ENCODE measurements at regions not wholly inside any gene's neighbourhood (a gene's known extent, or its start where the extent isn't known, plus 50 kb on each side); places are given as distances from the start of the nearest gene placed in this dataset.
A peak's percentile ranks its signal among the peaks of the same experiment; 100 is the strongest.

DNA sequence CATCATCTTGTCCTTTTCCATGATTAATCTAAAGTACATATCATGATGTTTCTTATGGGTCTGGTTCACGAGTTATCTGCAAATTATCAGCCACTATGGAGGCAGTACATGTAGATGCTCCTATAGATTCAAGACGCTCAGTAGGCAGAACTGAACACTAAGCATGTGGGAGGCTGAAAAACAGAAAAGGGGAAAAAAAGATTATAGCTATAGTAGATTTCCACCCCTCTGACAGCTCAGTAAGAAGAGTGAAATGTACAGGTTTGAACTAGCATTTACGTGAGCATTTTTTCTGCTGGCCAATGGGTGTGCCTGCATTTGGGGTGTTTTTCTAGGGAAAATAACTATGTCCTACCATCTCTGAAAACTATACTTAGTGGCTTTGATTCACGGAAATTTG lies 308.9 kb downstream of the ZEB2 start:
- DNase-seq: no peak

DNA sequence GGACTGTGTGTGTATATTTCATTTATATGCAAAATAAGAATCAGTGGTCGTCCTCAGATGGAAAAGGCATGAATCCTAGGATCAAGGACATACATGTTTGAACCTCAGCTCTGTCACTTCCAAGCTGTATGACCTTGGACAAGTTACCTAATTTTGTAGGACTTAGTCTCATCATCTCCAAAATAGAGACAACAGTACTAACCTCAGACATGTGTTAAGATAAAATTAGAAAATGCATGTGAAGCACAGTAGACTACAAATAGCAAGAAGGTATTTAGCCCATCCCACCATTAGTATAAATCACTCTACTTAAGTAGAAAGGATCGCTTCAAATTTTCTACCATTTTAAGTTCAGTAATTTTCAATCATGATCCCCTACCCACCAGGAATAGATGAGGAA lies 309.8 kb downstream of the ZEB2 start:
- DNase-seq: no peak

DNA sequence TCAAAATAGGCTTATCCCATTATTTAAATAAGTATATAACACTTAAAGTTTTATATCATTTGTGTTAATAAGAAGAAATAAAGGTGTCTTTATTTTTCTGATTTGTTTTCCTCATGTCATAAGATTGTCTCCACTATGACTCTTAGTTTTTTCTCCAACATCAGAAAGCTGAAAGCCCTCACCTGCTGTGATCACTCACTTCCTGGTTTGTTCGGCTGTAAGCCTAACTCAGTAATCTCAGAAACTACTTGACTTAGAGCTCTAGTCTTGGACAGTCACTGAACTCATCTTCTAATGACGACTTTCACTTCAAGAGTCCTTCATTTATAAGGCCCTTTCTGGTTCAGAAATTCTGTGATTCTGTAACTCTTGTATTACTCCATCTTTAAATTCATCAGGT lies 311.0 kb downstream of the ZEB2 start:
- DNase-seq: no peak

DNA sequence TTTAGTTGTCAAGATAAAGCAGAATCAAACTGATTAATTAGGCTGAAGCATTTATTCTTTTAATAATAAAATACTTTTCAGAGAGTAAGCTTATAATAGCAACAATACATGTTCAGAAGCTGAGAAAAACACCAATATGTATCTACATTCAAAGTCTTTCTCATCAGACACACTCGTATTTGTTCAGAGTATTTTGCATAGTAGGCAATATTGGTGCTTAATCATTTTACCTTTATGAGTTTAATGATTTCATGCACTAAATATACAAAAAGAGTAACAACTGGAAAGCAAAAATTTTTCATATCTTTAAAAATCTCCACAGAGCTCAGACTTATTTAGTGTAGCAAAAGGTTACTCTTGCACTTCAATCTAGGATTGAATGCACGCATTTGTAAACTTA lies 313.9 kb downstream of the ZEB2 start:
- no peak for DNase-seq

DNA sequence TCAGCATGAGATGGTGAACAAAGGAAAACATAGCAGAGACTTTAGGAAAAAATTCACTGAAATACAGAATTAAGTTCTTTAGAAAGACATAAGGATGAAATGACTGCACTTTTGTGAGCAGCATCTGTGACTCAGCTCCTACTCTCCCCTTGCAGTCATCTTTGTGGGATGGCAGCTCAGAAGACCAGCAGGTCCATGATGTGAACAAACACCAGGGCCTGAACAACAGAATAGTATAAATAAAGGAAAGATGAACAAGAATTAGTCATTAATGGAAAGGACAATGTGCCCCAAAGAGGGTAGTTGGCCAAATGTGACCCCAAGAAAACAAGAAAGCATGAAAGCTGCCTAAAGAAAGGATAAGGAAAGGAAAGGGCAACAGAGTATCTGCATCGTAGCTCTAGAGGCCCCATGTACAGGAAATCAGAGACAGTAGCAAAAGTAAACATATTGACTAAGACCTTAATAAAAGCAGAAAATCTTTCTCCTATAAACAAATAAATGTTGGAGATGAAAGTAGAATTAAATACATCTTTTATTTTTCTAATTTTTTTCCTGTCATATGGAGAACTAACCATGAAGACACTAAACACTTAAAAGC lies 318.0 kb downstream of the ZEB2 start:
- no peak for DNase-seq

DNA sequence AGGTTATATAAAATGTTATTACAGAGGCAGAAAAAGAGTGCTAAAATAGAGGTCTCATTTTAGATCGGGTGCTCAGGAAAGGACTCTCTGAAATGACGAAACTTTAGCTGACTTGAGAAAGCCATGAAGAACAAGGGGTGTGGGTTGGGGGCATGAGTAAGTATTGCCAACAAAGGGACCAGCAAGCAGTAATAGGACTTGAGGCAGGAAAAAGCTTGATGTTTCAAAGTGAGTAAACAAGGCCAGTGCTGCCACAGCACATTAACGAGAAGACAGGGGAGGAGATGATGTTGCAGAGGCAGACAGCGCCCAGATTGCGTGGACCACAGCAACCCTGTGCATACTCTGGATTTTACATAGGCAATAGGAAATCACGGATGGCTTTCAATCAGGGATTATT lies 318.8 kb downstream of the ZEB2 start:
- DNase-seq: no peak

DNA sequence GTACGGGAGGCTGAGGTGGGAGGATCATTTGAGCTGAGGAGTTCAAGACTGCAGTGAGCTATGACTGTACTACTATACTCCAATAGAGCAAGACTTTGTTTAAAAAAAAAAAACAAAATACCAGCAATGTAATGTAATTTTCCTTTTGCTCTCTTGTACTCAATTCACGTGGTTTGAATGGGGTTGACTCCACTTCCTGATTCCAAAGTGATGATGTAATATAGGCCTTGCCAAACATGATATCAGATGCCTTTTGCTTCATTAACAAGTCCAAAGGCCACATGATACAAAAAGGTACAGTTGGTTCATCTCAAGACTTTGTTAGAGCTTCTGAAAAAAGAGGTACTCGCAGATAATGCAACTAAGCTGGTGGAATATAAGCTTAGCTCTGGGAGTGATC lies 321.8 kb downstream of the ZEB2 start:
- no peak for DNase-seq

DNA sequence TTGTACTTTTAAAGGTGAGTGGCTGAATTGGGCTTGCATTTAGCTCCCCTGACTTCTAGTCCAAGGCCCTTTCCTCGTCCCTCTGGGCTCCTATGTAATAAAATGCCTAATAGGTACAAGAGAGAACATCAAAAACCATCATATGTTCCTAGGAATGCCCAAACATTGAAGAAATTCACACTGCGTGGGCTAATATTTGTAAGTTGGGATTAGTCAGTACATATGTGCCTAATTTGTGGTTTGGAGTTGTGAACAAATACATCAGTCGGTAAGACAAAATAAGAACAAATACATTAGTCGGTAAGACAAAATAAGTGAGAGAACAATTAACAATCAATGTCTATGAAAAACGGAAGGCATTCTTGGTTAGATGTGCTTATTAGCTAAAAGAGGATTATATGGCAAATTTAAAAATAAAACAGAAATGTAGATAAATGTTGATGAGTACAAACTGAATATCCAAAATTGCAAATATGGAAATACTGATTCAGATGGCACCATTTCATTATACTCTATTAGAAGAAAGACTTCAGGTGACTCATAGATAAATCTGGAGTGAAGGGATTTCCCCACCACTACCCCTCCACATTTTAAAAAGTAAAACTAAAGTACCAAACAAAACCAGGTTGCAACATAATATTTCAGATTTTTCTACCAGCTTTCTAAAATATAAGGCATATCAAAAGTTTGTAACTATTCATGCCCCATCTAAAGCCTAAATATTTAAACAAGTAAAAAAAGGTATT lies 325.4 kb downstream of the ZEB2 start:
- no peak for DNase-seq

DNA sequence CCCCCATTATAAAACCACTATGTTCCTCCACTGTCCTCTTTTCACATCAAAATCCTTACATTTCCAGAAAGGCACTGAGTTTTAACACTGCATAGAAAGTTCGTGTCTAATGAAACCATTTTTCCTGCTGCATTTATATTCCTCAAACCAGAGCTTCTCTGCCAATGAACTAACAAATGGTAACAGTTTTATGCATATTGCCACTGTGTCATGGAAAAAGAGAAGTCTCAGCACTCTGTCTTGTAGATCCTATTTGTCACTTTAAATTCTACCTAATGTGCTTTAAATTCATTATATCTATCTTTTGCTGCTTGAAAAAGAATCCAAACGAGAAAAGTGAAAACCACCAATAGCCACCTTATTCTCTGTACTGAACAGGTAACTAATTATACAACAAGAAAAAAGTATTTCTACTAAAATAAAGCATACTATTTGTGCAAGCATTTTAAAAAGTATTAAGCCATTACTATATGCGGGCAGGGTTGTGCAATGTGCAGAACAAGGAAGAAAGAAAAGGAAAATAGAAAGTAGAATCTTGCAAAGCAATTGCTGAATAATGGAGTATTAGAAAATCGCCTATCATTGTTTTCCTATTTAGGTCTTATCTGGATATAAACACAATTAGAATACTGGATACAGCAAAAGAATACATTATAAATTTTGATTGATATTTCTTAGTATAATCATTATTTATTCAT lies 328.9 kb downstream of the ZEB2 start:
- DNase-seq: no peak

DNA sequence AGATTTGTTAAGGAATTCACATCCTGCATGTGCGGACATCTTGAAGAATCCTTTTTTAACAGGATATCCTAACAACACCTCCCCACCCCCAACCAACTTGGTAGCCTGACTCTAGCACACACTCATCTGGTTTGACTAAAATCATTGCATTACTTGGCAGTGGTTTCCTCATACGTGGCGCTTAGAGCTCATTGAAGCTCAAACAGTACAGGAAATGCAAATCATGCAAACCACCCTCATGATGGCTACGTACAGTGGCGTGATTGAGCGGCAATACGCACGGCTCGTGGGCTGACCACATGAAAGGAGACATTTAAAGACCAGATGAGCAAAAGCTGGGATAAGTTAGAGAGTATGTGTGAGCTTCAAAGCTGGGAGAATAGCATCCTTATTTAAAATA lies 336.2 kb downstream of the ZEB2 start:
- DNase-seq: peak; percentile 80

DNA sequence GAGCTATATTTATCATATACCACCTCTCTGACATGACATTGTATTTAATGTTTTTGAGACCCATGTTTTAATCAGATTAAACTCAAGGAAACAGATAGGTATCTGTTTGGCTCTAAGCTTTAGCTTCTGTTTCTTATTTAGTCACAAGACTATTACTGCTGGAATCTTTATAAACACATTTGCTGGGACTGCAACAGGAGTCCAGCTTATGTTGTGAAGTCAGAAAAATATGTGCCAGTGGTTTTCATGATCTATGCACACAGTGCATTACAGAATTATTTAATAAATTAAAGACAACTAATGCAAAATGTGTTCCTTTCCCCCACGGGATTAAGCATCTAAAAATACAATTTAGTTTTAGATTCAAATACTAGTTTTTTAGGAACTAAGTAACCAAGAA lies 338.9 kb downstream of the ZEB2 start:
- DNase-seq: no peak

DNA sequence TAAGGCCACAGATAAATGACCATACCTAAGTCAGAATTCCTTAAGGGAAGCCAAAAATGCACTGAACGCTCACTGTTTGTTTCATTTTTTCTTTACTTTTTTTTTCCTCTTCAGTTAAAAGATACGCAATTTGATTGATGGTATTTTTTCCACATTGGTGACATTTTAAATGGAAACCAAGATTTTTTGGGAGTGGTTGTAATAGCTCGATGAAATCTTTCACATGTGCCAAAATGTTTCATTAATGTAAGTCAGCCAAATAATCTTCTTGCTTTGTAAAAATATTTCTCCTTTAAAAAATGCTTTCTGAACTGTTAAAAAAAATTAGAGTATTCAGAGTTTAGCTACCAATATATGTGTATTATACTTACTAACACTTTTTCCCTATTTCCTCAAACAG lies 339.8 kb downstream of the ZEB2 start:
- DNase-seq: no peak

DNA sequence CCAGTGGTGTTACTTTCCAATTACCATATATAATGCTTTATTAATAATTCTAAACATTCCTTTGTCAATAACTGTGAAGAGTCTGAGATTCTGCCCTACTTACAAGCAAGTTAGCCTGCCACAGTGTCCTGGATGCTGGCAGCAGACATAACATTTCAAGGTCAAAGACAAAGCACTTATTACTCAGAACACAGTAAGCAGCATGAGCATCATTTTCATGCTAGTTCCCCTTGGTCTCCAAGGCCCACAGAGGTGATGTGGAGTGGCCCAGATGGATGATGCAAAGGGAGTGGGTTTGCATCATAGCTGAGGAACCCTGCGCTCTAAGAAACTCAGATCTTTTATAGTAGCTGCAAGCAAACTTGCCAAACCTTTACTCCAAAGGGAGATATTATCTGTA lies 349.7 kb downstream of the ZEB2 start:
- DNase-seq: no peak

DNA sequence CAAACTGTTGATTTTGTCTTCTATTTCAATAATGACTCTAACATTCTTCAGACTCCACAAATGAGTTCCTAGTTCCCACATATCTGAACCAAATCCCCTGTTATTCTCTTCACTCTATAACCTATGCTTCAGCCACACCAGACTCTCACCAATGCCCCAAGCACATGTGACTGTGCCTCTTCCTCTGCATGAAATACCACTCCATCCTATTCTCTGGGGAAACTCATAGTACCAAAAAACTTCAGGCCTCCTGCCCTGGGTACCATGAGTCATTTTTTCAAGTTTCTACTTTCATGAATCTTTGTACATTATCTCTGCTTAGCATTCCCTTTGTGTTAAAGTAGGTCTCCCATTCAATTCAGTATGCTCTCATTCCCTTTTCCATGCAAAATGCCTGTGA lies 353.2 kb downstream of the ZEB2 start:
- no peak for DNase-seq

DNA sequence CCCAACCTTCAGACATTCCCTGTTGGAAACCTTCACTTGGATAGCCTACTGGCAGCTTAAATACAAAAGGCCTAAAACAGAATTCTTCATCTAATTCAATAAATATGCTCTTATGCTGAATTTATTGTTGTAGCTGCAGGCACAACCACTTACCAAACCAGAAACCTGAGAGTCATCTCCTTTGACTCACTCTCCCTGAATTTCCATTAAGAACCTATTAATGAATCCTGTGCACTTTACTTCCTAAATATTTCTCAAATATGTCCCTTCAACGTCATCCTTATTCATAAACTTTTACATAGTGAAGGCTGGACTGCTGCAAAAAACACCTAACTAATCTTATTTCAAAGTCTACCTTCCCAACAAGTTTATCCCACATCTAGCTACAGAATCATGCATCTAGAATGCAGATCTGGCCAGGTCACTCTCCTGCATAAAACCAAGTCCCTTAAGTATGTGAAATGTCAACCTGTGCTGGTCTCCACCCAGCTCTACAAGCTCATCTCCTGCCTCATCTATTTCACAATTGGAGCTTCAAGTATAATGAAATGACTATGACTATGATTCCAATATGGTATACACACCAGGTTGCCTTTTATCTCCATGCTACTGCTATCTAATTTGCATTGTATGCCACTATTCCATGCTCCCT lies 354.2 kb downstream of the ZEB2 start:
- no peak for DNase-seq

DNA sequence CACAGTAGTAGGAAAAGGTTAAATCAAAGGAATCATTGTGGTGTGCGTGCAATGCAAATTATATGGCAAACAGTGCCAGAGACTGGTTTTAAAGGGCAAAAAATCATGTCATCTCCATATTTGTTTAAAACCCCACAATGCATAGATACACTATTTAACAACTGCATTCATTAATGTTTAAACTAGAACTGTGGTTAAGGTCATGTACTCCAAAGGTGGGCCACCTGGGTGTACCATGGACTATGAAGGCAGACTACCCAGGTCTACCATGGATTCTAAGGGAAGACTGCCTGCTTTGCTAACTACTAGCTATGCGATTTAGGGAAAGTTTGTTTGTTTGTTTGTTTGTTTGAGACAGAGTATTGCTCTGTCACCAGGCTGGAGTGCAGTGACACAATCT lies 356.3 kb downstream of the ZEB2 start:
- no peak for DNase-seq

DNA sequence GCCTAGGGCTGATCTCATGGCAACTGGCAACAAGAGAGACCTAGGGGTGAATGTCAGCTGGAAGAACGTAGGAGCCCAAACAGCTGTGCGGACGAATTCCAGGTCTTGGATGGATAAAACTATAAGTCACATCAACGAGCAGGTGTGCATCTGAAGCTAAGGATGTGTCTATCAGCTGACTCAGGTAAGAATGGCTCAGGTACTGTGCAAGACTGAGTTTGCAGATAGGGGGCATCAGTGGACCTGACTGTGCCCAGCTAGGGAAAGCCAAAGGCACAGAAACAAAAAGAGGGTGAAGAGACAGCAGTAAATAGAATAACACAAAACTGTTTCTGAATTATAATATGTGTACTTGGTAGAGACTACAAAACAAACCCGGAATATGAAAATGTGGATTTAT lies 357.3 kb downstream of the ZEB2 start:
- peak; percentile 23 for DNase-seq

DNA sequence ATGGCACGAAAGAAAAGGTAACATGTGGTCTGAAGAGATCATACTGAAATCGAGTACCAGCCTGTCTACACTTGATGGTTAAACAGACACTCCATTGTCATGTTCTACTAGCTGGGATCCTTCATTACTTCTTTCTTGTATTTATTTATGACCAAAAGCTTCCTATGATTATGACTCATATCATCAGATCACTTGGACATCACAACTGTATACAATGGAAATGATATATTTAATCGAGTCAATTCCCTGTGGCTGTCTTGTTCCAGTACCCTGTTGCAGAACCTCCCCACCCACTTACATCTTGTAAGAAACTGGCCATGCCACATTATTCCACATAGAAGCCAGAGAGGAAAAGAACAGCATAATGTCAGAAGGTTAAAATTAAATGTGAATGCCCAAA lies 358.9 kb downstream of the ZEB2 start:
- DNase-seq: no peak

DNA sequence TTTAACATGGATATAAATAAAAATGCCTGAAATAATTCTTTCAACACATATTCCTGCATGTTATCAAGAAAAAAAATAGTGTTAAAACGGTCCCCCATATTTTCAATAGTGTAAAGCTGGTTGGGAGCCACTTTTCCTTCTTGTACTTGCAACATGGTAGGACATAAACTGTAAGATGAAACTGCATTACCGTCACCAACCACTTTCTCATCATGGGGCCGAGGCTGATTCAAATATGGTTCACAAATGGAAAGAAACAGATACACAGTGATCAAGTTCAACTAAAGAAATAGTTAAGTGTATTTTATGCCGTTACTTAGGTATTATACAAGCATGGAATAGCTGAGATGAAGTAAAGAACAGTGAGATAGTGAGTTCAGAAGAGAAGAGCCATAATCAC lies 360.7 kb downstream of the ZEB2 start:
- DNase-seq: no peak

DNA sequence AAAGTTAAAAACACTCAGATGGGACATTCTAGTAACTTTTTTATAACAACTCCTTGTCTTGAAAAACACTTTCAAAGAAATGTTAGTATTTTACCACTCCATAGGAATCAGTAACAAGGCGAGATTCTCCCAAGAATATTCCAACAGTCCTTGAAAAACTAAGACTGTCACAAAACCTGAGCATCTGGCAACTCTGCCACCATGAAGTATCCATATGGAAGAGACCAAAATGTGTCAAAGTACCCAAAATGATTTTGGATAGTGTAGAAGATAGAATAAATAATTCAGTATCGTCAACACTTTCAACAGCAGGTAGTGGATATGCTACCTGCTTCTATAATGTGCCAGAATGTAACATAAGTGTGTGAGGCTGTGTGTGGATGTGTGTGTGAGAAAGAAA lies 361.8 kb downstream of the ZEB2 start:
- DNase-seq: no peak

DNA sequence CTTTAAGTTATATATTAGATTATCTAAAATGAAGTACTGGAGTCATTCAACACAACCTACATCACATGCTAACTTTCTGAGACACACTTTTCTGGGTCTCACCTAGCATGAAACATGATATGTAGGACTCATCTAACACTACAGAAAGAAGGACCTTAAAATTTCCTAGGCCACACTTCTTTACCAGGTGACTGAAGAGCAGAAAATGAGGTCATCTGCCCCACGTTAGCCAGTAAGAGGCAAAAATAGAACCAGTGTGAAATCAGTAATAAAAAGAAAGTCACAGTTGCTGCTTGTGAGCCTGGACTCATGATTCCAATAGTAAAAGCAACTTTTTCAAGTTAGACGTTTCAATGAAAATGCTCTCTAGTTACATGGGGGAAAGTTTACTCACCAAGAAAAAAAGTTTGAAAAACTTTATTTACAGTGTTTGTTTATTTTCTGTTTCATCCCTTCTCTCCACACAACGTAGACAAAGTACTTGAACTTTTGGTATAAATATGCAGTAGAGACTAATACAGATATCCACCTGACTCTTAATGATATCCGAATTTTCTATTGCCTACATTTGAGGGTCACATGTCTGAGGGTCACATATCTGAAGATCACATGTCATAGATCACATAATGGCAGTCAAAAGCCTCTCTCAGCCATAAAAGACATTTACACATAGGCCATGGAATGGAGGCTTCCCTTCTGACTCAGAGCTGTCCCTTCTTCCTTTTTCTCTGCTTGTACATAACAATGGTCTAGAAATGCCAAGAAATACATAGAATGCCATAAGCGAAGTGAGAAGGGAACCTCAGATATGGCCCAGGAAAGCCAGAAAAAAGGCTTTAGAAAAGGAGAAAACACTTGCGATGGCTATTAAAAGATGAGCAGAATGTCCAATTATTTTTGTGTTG lies 362.9 kb downstream of the ZEB2 start:
- no peak for DNase-seq

DNA sequence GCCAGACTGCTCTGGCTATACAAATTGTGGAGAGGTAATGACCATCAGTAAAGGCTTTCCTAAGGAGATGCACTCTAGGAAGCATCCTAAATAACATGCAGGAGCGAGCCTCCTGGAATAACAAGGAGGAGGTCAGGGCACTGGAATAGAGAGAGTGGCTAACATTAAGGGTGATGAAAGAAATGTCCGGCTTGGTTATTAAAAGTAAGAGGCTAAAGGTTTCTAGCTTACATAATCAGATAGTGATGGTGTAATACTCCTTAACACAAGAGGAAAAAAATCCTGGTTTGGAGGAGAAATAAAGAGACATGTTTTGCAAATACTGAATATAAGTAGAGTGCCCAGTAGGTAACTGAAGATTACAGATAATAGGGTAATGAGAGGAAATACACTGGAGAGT lies 365.7 kb downstream of the ZEB2 start:
- DNase-seq: no peak

DNA sequence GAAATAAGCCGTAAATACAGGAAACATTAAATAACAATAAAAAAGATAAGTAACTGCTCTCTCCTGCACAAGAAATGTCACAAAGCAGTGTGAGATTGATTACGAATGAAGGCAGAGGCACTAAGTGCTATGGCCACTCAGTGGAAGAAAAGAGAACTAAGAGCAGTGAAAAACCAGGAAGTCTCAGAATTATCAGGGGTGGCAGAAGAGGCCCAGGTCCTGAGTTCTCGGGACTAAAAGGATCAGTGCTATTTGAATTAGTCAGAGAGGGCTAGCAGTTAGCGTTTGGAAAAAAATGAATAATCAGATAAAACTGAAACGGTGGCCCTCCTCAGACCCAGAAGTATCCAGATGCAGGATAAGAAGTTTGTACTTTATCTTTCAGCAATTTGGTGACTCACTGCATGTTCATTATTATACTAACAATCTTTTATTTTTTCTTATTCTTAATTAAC lies 367.1 kb downstream of the ZEB2 start:
- no peak for DNase-seq
